ENCODE measurements at regions not wholly inside any gene's neighbourhood (a gene's known extent, or its start where the extent isn't known, plus 50 kb on each side); places are given as distances from the start of the nearest gene placed in this dataset.

GRCh38 chr5:85205430-85205829 is 820.8 kb upstream of the EDIL3 start:
- Histone ChIP-seq H3K4me1 (no peaks in the 10 kb centered on the region), H3K9me3 (peaks cover 0 to 7% (median 0%) of the 10 kb centered on the region in 8 donors), H3K27me3 (replicated peaks in 1 of 7) (no peaks in the 10 kb centered on the region), H3K36me3 (no peaks in the 10 kb centered on the region), H3K4me3 (no peak overlapping the region), H3K27ac (no peak overlapping the region)
- TF ChIP-seq POLR2A (IDR thresholded peaks at IDR 0.05) (no peak), CTCF (IDR thresholded peaks at IDR 0.05 in 8 of 11, conservative IDR thresholded peaks at IDR 0.05 in 3 of 11) (no peak), POLR2AphosphoS5 (IDR thresholded peaks at IDR 0.05) (no peak)
- WGBS, 5 donors, result 53 to 66% (median 61%) methylated on average over 1 of the region's 1 CpG
- intact Hi-C loops (cut with DNase I; ENCODE audit: low total_unique reads), result no loop called here
- no peak for DNase-seq

GRCh38 chr5:85225388-85225787 is 840.7 kb upstream of the EDIL3 start:
- intact Hi-C loops (cut with DNase I; ENCODE audit: low total_unique reads), result no loop called here
- Histone ChIP-seq H3K36me3 (no peaks in the 10 kb centered on the region), H3K4me1 (no peaks in the 10 kb centered on the region), H3K9me3 (peaks cover 0 to 19% (median 0%) of the 10 kb centered on the region in 8 donors), H3K27me3 (replicated peaks in 1 of 7) (no peaks in the 10 kb centered on the region), H3K4me3 (no peak overlapping the region), H3K27ac (no peak overlapping the region)
- WGBS, 5 donors, result 81 to 97% (median 95%) methylated on average over 1 of the region's 1 CpG
- DNase-seq, result no peak
- no peak for TF ChIP-seq POLR2AphosphoS5 (IDR thresholded peaks at IDR 0.05)
- TF ChIP-seq POLR2A (IDR thresholded peaks at IDR 0.05), result no peak
- TF ChIP-seq CTCF (IDR thresholded peaks at IDR 0.05 in 8 of 11, conservative IDR thresholded peaks at IDR 0.05 in 3 of 11), result no peak

DNA sequence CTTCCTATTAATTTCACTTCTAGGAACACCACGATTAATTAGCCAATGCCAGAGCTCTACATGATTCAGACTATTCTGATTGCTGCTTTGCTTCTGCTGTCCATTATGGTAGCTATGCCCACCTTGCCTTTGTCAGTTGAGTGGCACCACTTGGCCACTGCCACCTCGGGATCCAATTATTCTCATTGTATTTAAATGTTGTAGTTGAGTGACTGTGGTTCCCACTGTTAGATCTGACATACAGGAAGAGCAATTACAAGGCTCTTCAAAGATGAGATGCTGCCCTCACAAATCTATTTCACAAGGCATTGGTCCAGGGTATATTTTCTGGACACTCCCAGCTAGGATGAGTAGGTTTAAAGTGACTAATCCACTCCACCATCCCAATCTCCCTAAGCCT is 864.5 kb upstream of the EDIL3 start:
- no peak overlapping the region for H3K4me3 ChIP-seq
- intact Hi-C loops (cut with DNase I; ENCODE audit: low total_unique reads), result no loop called here
- WGBS, 5 donors, result 65 to 77% (median 70%) methylated on average over 2 of the region's 2 CpGs
- no peak for TF ChIP-seq POLR2A (IDR thresholded peaks at IDR 0.05)
- no peak for TF ChIP-seq POLR2AphosphoS5 (IDR thresholded peaks at IDR 0.05)
- no peak for TF ChIP-seq CTCF (IDR thresholded peaks at IDR 0.05 in 8 of 11, conservative IDR thresholded peaks at IDR 0.05 in 3 of 11)
- no peaks in the 10 kb centered on the region for H3K36me3 ChIP-seq
- no peak overlapping the region for H3K27ac ChIP-seq
- peaks cover 0 to 55% (median 19%) of the 10 kb centered on the region in 8 donors for H3K9me3 ChIP-seq
- no peaks in the 10 kb centered on the region for H3K27me3 ChIP-seq (replicated peaks in 1 of 7)
- no peak for DNase-seq
- no peaks in the 10 kb centered on the region for H3K4me1 ChIP-seq

DNA sequence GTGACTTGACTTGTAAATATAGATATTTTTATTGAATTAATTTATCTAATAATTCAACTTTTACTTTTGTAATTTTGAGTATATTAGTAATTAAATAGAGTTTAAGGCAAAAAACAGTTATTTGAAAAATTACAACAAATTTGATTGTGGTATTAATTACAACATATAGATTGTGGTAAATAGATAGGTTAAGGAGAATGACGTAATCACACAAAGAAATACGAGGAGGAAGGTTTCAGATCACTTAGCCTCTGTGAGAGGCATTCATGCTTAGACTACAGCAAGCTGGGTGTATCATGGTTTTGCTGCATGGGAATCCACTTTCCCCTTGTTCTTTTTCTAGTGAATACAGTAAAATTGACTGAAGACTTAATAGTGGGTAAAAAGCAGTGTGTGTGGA is 878.4 kb upstream of the EDIL3 start:
- intact Hi-C loops (cut with DNase I; ENCODE audit: low total_unique reads), result no loop called here
- TF ChIP-seq CTCF (IDR thresholded peaks at IDR 0.05 in 8 of 11, conservative IDR thresholded peaks at IDR 0.05 in 3 of 11), result no peak
- TF ChIP-seq POLR2A (IDR thresholded peaks at IDR 0.05), result no peak
- TF ChIP-seq POLR2AphosphoS5 (IDR thresholded peaks at IDR 0.05), result no peak
- H3K4me1 ChIP-seq, result no peaks in the 10 kb centered on the region
- H3K9me3 ChIP-seq, result no peaks in the 10 kb centered on the region
- DNase-seq, result no peak
- H3K27me3 ChIP-seq (replicated peaks in 1 of 7), result no peaks in the 10 kb centered on the region
- no peak overlapping the region for H3K27ac ChIP-seq
- no peak overlapping the region for H3K4me3 ChIP-seq
- H3K36me3 ChIP-seq, result no peaks in the 10 kb centered on the region
- 65 to 82% (median 72%) methylated on average over 2 of the region's 2 CpGs for WGBS, 5 donors
